MCF 10A (cell line): ENCODE measurements at regions not wholly inside any gene's neighbourhood (a gene's known extent, or its start where the extent isn't known, plus 50 kb on each side); places are given as distances from the start of the nearest gene placed in this dataset.

Experiments used
- BruUV-seq: library from RNA; stranded (reverse); fragments of 400-500 nt; replicated peaks from 2 replicates; lab custom pipeline; 2021; lab: Mats Ljungman, UMichigan
- CTCF ChIA-PET: fragments of 300-600 bp; sonication (Branson Sonifier 250); formaldehyde crosslinking; extraction: SDS; loops from one replicate; lab custom pipeline; 2021; ENCODE audit warnings: antibody characterized with exemption, inconsistent platforms; lab: Yijun Ruan, JAX
- POLR2A ChIA-PET: fragments of 300-600, 350-650 bp; sonication (Branson Sonifier 250); formaldehyde crosslinking; extraction: SDS; loops from one replicate; lab custom pipeline; 2020; ENCODE audit warnings: antibody characterized with exemption, inconsistent platforms; lab: Yijun Ruan, JAX
- DNase-seq: peaks from one replicate; pipeline ENCODE4 v3.0.0-alpha.2; 2018; ENCODE audit not compliant: unreplicated experiment
- H3K27ac Mint-ChIP-seq: one replicate; pipeline ENCODE4 v1.8.0; 2022; ENCODE audit warnings: mild to moderate bottlenecking, low read depth, mixed read lengths; ENCODE audit not compliant: unreplicated experiment
- H3K27me3 Mint-ChIP-seq: one replicate; pipeline ENCODE4 v1.8.0; 2022; ENCODE audit warnings: mixed read lengths; ENCODE audit not compliant: insufficient read depth, unreplicated experiment
- H3K36me3 Mint-ChIP-seq: one replicate; pipeline ENCODE4 v1.8.0; 2022; ENCODE audit warnings: mild to moderate bottlenecking, moderate library complexity, mixed read lengths; ENCODE audit not compliant: insufficient read depth, unreplicated experiment
- H3K4me1 Mint-ChIP-seq: one replicate; pipeline ENCODE4 v1.8.0; 2022; ENCODE audit warnings: mixed read lengths; ENCODE audit not compliant: insufficient read depth, unreplicated experiment
- H3K4me3 Mint-ChIP-seq: one replicate; pipeline ENCODE4 v1.8.0; 2022; ENCODE audit warnings: mild to moderate bottlenecking, moderate library complexity, mixed read lengths; ENCODE audit not compliant: unreplicated experiment
- H3K9me3 Mint-ChIP-seq: one replicate; pipeline ENCODE4 v1.8.0; 2022; ENCODE audit warnings: mixed read lengths; ENCODE audit not compliant: unreplicated experiment
- intact Hi-C: fragments of 100-400 bp; cut with micrococcal nuclease; formaldehyde crosslinking; loops from 2 replicates; pipeline ENCODE4 v1.14.1; 2022
- TF ChIP-seq, protein P1 (sequence below): fragments of 200-600 bp; IDR thresholded peaks from one replicate; pipeline ENCODE4 v1.8.0; 2022; ENCODE audit warnings: antibody characterized with exemption, mild to moderate bottlenecking; ENCODE audit not compliant: unreplicated experiment

DNA sequence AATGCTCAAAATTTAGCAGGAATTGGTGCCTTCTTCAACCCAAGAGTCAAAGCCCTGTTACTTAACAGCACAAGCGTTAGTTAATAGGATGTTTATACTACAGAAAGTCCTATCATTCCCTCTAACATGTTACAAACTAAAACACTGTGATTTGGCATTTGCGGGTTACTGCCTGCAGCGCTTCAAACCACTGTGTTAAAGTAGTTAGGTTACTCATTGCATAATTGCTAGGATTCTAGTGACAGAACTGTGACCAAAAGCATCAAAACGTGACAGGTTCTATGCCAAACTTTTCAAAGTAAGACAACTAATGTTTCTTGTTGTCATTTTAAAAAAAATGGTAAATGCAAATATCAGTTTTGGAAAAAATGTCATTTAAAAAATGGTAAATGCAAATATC is 442.8 kb upstream of the ZFP42 start:
- POLR2A ChIA-PET, result no interaction called here
- no TSS peak for BruUV-seq
- Mint-ChIP-seq H3K9me3 (no peaks in the 10 kb centered on the region), H3K27ac (no peak overlapping the region), H3K4me1 (peaks cover 5% of the 10 kb centered on the region), H3K36me3 (no peaks in the 10 kb centered on the region), H3K27me3 (no peaks in the 10 kb centered on the region), H3K4me3 (no peak overlapping the region)
- intact Hi-C loops, result no loop called here
- TF ChIP-seq, protein P1, sequence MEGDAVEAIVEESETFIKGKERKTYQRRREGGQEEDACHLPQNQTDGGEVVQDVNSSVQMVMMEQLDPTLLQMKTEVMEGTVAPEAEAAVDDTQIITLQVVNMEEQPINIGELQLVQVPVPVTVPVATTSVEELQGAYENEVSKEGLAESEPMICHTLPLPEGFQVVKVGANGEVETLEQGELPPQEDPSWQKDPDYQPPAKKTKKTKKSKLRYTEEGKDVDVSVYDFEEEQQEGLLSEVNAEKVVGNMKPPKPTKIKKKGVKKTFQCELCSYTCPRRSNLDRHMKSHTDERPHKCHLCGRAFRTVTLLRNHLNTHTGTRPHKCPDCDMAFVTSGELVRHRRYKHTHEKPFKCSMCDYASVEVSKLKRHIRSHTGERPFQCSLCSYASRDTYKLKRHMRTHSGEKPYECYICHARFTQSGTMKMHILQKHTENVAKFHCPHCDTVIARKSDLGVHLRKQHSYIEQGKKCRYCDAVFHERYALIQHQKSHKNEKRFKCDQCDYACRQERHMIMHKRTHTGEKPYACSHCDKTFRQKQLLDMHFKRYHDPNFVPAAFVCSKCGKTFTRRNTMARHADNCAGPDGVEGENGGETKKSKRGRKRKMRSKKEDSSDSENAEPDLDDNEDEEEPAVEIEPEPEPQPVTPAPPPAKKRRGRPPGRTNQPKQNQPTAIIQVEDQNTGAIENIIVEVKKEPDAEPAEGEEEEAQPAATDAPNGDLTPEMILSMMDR, result no peak
- CTCF ChIA-PET, result no interaction called here
- DNase-seq, result no peak

DNA sequence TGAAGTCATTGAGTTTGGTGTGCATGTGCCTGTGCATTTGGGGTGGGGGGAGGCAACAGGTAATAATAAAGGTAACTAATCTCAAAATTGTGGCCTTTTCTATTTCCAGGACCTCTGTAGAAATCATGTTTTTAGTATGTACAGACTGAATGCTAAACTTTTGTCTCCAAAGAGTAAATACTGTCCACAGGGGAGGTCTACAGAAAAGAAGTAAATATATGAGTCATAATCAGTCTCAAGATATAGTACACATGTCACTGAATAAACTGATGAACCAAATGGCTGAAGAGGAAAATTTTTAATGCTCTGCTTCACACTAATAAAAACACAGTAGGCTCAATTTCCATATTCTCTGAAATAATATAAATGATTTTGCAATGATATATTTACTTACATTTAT is 440.4 kb upstream of the ZFP42 start:
- Mint-ChIP-seq H3K27me3 (no peaks in the 10 kb centered on the region), H3K4me1 (peaks cover 5% of the 10 kb centered on the region), H3K4me3 (no peak overlapping the region), H3K9me3 (no peaks in the 10 kb centered on the region), H3K36me3 (no peaks in the 10 kb centered on the region), H3K27ac (no peak overlapping the region)
- intact Hi-C loops, result no loop called here
- POLR2A ChIA-PET, result no interaction called here
- no TSS peak for BruUV-seq
- CTCF ChIA-PET, result no interaction called here
- TF ChIP-seq, protein P1, result no peak
- no peak for DNase-seq

GRCh38 chr4:187558391-187558790 is 437.2 kb upstream of the ZFP42 start:
- Mint-ChIP-seq H3K36me3 (no peaks in the 10 kb centered on the region), H3K4me3 (no peak overlapping the region), H3K4me1 (no peaks in the 10 kb centered on the region), H3K27me3 (no peaks in the 10 kb centered on the region), H3K27ac (no peak overlapping the region), H3K9me3 (no peaks in the 10 kb centered on the region)
- POLR2A ChIA-PET, result interaction anchor here (0.6 to 1.0 kb wide), 3 partner anchors 11 to 832 kb away, joined by 3 to 4 read pairs (median 3); no protein-coding TSS in a partner anchor
- CTCF ChIA-PET, result no interaction called here
- TF ChIP-seq, protein P1, result no peak
- BruUV-seq, result no TSS peak
- intact Hi-C loops, result no loop called here
- peak; percentile 7 for DNase-seq

GRCh38 chr4:187562345-187562744 is 433.2 kb upstream of the ZFP42 start:
- H3K4me1 Mint-ChIP-seq, result no peaks in the 10 kb centered on the region
- TF ChIP-seq, protein P1, result no peak
- intact Hi-C loops, result no loop called here
- ChIA-PET POLR2A (interaction anchor here (1.0 kb wide), 1 partner anchor 14 kb away, joined by 3 read pairs; no protein-coding TSS in a partner anchor), CTCF (interaction anchor here (0.7 kb wide), 1 partner anchor 20 kb away, joined by 3 read pairs; no protein-coding TSS in a partner anchor)
- no peak for DNase-seq
- H3K36me3 Mint-ChIP-seq, result no peaks in the 10 kb centered on the region
- no TSS peak for BruUV-seq
- no peaks in the 10 kb centered on the region for H3K27me3 Mint-ChIP-seq
- H3K9me3 Mint-ChIP-seq, result no peaks in the 10 kb centered on the region
- H3K4me3 Mint-ChIP-seq, result no peak overlapping the region
- no peak overlapping the region for H3K27ac Mint-ChIP-seq
